Suprapubic skin (tissue), 4 donors: ENCODE measurements at regions not wholly inside any gene's neighbourhood (a gene's known extent, or its start where the extent isn't known, plus 50 kb on each side); places are given as distances from the start of the nearest gene placed in this dataset.

Source experiments
- EP300 ChIP-seq: sonication (generic); formaldehyde crosslinking; IDR thresholded peaks from one replicate; pipeline ENCODE4 v1.6.1; 2017; ENCODE audit warnings: antibody characterized with exemption
- POLR2A ChIP-seq, 2 donors: fragments of 450-650 bp; IDR thresholded peaks; one replicate each; pipeline ENCODE4 v1.6.1; 2017; ENCODE audit warnings: antibody characterized with exemption in 2 of 2, mild to moderate bottlenecking in 2 of 2, moderate library complexity in 2 of 2
- POLR2AphosphoS5 ChIP-seq, 3 donors: sonication (generic); formaldehyde crosslinking; IDR thresholded peaks; one replicate each; pipeline ENCODE4 v1.6.1; 2017; ENCODE audit warnings: antibody characterized with exemption in 3 of 3
- TF ChIP-seq, protein P1 (sequence below), 2 donors: fragments of 200-600 bp in 1 of 2; fragments of 450-650 bp in 1 of 2; sonication (generic) in 1 of 2; IDR thresholded peaks; one replicate each; pipeline ENCODE4 v1.5.1; 2016 to 2019; ENCODE audit warnings: antibody characterized with exemption in 2 of 2, mild to moderate bottlenecking in 1 of 2, moderate library complexity in 1 of 2

GRCh38 chr9:29209748-29210291 is 1636.5 kb upstream of the C9orf72 start:
- TF ChIP-seq, protein P1, sequence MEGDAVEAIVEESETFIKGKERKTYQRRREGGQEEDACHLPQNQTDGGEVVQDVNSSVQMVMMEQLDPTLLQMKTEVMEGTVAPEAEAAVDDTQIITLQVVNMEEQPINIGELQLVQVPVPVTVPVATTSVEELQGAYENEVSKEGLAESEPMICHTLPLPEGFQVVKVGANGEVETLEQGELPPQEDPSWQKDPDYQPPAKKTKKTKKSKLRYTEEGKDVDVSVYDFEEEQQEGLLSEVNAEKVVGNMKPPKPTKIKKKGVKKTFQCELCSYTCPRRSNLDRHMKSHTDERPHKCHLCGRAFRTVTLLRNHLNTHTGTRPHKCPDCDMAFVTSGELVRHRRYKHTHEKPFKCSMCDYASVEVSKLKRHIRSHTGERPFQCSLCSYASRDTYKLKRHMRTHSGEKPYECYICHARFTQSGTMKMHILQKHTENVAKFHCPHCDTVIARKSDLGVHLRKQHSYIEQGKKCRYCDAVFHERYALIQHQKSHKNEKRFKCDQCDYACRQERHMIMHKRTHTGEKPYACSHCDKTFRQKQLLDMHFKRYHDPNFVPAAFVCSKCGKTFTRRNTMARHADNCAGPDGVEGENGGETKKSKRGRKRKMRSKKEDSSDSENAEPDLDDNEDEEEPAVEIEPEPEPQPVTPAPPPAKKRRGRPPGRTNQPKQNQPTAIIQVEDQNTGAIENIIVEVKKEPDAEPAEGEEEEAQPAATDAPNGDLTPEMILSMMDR (IDR thresholded peaks at IDR 0.05) = no peak
- TF ChIP-seq POLR2A (IDR thresholded peaks at IDR 0.05) (no peak), POLR2AphosphoS5 (IDR thresholded peaks at IDR 0.05) (no peak), EP300 (no peak)
